IPS-15b (cell line): ENCODE measurements at regions not wholly inside any gene's neighbourhood (a gene's known extent, or its start where the extent isn't known, plus 50 kb on each side); places are given as distances from the start of the nearest gene placed in this dataset.

Source experiments
- H3K27me3 ChIP-seq: one replicate; pipeline ENCODE4 v1.6.1; 2013; ENCODE audit warnings: low read length; ENCODE audit not compliant: control insufficient read depth, insufficient read depth
- H3K36me3 ChIP-seq: one replicate; pipeline ENCODE4 v1.6.1; 2013; ENCODE audit warnings: low read length; ENCODE audit not compliant: control insufficient read depth, insufficient read depth
- H3K4me1 ChIP-seq: one replicate; pipeline ENCODE4 v1.6.1; 2013; ENCODE audit warnings: mild to moderate bottlenecking, low read length; ENCODE audit not compliant: control insufficient read depth, insufficient read depth
- H3K4me3 ChIP-seq: one replicate; pipeline ENCODE4 v1.5.1; 2013; ENCODE audit warnings: low read depth, low read length
- H3K9ac ChIP-seq: one replicate; pipeline ENCODE4 v1.6.1; 2013; ENCODE audit warnings: low read depth, mild to moderate bottlenecking, low read length
- H3K9me3 ChIP-seq: one replicate; pipeline ENCODE4 v1.6.1; 2013; ENCODE audit warnings: mild to moderate bottlenecking, low read length; ENCODE audit not compliant: control insufficient read depth, insufficient read depth

- H3K36me3 ChIP-seq: no peaks in the 10 kb centered on the region
- no peaks in the 10 kb centered on the region for H3K9me3 ChIP-seq
- no peak overlapping the region for H3K9ac ChIP-seq
- no peak overlapping the region for H3K4me3 ChIP-seq
- H3K4me1 ChIP-seq: peaks cover 2% of the 10 kb centered on the region
- no peaks in the 10 kb centered on the region for H3K27me3 ChIP-seq
Measured at GRCh38 chr3:176692199-176692965, 504.9 kb downstream of the TBL1XR1 start.

- no peaks in the 10 kb centered on the region for H3K27me3 ChIP-seq
- no peaks in the 10 kb centered on the region for H3K4me1 ChIP-seq
- no peaks in the 10 kb centered on the region for H3K36me3 ChIP-seq
- no peak overlapping the region for H3K9ac ChIP-seq
- H3K4me3 ChIP-seq: no peak overlapping the region
- no peaks in the 10 kb centered on the region for H3K9me3 ChIP-seq
Measured at GRCh38 chr3:176690083-176690869, 507.0 kb downstream of the TBL1XR1 start.

GRCh38 chr3:176687754-176688153 is 509.5 kb downstream of the TBL1XR1 start:
- H3K9me3 ChIP-seq: no peaks in the 10 kb centered on the region
- no peak overlapping the region for H3K9ac ChIP-seq
- H3K36me3 ChIP-seq: no peaks in the 10 kb centered on the region
- H3K4me3 ChIP-seq: no peak overlapping the region
- no peaks in the 10 kb centered on the region for H3K27me3 ChIP-seq
- H3K4me1 ChIP-seq: no peaks in the 10 kb centered on the region

DNA sequence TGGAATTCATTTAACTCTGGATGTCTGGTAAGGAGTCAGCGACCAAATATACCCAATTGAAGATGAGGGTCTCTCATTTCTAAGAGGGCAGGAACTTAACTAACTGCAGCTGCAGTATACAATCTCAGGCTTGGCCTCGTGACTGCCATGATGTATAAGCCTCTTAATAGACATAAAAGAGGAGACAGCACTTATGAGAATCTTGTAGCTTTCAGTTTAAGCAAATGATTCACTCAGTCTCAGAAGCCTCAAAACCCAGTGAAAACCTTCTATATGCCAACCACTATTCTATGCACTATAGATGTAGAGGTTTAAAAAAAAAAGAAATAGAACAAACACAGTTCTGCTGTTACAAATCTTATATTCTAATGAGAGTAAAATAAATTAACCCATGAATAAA is 513.9 kb downstream of the TBL1XR1 start:
- H3K27me3 ChIP-seq: no peaks in the 10 kb centered on the region

DNA sequence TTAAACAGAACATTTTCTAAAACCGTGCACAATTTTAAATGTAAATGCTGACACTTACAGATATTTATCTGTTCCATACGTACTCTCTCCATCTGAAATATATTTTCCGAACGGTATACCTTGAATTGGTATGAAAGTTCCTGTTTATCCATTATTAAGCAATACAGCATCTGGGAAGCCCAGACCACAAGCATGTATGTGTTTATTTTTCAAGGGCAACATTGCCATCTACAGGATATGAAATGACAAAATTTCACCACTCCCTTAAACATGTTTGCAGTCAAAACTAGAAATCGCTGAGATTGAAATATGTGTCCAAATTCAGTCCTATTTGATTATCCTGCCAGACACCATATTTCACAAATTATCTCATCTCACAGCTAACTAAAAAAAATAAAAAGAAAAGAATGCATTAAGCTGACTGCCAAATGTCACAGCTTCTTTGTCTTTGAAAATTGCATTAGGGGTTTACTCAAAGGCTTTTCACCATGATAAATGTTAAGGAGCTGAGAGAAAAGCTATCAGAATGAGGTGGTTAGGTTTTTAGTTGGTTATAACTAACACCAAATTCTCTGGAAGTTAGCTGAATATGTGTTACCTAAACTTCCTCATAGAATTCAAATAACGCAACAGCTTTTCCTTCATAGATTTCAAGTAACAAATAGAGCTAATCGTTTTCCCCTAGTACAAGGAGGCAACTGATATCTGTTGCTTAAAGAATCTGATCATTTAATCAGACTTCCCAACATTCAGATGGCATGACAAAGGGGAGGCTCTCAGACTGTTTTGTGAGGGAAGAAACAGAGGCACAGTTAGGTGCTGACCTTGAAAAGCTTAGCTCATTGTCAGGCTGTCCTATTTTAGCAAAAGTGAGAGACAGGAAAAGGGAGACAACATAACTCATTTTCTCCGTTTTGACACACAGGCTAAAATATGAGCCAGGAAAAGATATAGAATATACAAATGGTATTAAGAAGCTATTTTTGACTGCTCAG is 533.1 kb downstream of the TBL1XR1 start:
- Histone ChIP-seq H3K4me1 (peaks cover 9% of the 10 kb centered on the region), H3K36me3 (no peaks in the 10 kb centered on the region), H3K27me3 (no peaks in the 10 kb centered on the region), H3K4me3 (no peak overlapping the region), H3K9me3 (no peaks in the 10 kb centered on the region), H3K9ac (no peak overlapping the region)

More for the DNA sequence above, 513.9 kb downstream of the TBL1XR1 start:
- no peaks in the 10 kb centered on the region for H3K36me3 ChIP-seq
- no peak overlapping the region for H3K9ac ChIP-seq
- H3K4me1 ChIP-seq: no peaks in the 10 kb centered on the region
- no peaks in the 10 kb centered on the region for H3K9me3 ChIP-seq
- H3K4me3 ChIP-seq: no peak overlapping the region

- H3K27me3 ChIP-seq: no peaks in the 10 kb centered on the region
- H3K9ac ChIP-seq: no peak overlapping the region
- H3K4me1 ChIP-seq: peaks cover 9% of the 10 kb centered on the region
- no peaks in the 10 kb centered on the region for H3K9me3 ChIP-seq
- no peaks in the 10 kb centered on the region for H3K36me3 ChIP-seq
- H3K4me3 ChIP-seq: no peak overlapping the region
Measured at GRCh38 chr3:176663387-176663786, 533.9 kb downstream of the TBL1XR1 start.

DNA sequence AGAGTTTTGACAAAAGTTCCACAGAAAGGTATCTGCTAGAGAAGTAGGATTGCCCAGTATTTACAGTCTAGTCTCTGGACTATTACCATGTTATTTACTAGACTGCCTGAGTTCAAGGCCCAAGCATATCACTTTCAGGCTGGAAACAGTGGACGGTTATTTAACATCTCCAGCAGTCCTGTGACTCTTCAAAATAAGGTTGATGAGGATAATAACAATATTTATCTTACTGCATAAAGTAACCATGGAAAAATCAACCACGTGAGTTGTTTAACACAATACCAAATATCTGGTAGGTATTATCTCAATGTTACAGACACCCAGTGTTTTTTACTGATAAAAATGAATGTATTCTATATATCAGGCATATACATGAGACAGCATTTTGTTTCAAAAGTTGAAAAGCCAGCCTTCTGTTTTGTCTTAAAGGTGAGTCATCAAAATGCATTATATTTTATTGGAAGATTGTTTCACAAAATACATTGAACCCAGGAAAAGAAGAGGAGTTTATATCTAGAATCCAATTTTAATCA is 535.8 kb downstream of the TBL1XR1 start:
- H3K9ac ChIP-seq: no peak overlapping the region
- H3K9me3 ChIP-seq: no peaks in the 10 kb centered on the region
- peaks cover 9% of the 10 kb centered on the region for H3K4me1 ChIP-seq
- no peaks in the 10 kb centered on the region for H3K27me3 ChIP-seq
- H3K36me3 ChIP-seq: no peaks in the 10 kb centered on the region
- no peak overlapping the region for H3K4me3 ChIP-seq

- Histone ChIP-seq H3K9ac (no peak overlapping the region), H3K4me1 (no peaks in the 10 kb centered on the region), H3K4me3 (no peak overlapping the region), H3K36me3 (no peaks in the 10 kb centered on the region), H3K27me3 (no peaks in the 10 kb centered on the region), H3K9me3 (no peaks in the 10 kb centered on the region)
Measured at GRCh38 chr3:176655404-176656094, 541.7 kb downstream of the TBL1XR1 start.

GRCh38 chr3:176651622-176652021 is 545.7 kb downstream of the TBL1XR1 start:
- no peaks in the 10 kb centered on the region for H3K4me1 ChIP-seq
- H3K27me3 ChIP-seq: no peaks in the 10 kb centered on the region
- no peaks in the 10 kb centered on the region for H3K36me3 ChIP-seq
- H3K4me3 ChIP-seq: no peak overlapping the region
- no peaks in the 10 kb centered on the region for H3K9me3 ChIP-seq
- no peak overlapping the region for H3K9ac ChIP-seq

- no peaks in the 10 kb centered on the region for H3K9me3 ChIP-seq
- no peaks in the 10 kb centered on the region for H3K27me3 ChIP-seq
- no peaks in the 10 kb centered on the region for H3K4me1 ChIP-seq
- H3K9ac ChIP-seq: no peak overlapping the region
- H3K36me3 ChIP-seq: no peaks in the 10 kb centered on the region
- H3K4me3 ChIP-seq: no peak overlapping the region
Measured at GRCh38 chr3:176650478-176650877, 546.8 kb downstream of the TBL1XR1 start.

DNA sequence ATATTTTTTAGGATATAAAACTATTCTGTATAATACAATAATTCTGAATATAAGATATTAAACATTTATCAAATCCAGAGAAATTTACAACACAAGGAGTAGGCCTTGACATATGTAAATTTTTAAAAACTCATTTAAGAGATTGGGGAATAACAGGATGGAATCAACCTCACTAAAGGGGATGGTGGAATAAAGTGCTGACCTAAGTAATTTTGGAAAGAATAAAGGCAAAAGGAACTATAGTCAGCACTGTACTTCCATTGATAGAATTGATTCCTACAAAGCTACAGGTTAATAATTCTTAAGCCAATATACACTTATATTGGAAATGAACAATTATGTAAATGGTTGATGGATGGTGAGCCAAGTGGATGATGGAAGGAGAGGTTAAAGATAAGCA is 549.3 kb downstream of the TBL1XR1 start:
- Histone ChIP-seq H3K4me3 (no peak overlapping the region), H3K9me3 (no peaks in the 10 kb centered on the region), H3K4me1 (no peaks in the 10 kb centered on the region), H3K27me3 (no peaks in the 10 kb centered on the region), H3K36me3 (no peaks in the 10 kb centered on the region), H3K9ac (no peak overlapping the region)
